ENCODE measurements at regions not wholly inside any gene's neighbourhood (a gene's known extent, or its start where the extent isn't known, plus 50 kb on each side); places are given as distances from the start of the nearest gene placed in this dataset.

- H3K27ac ChIP-seq (ENCODE audit: low read length): no peak overlapping the region
- H3K27ac Mint-ChIP-seq: no peak overlapping the region
- no peaks in the 10 kb centered on the region for H3K36me3 ChIP-seq (ENCODE audit: control insufficient read depth, insufficient read depth, low read length)
- WGBS (ENCODE audit: insufficient coverage): 100% methylated on average over 3 of the region's 4 CpGs
- H3K9me3 ChIP-seq (ENCODE audit: control insufficient read depth, insufficient read depth, low read length): no peaks in the 10 kb centered on the region
- no peak overlapping the region for H3K4me3 Mint-ChIP-seq
- intact Hi-C loops (cut with micrococcal nuclease): no loop called here
- no peaks in the 10 kb centered on the region for H3K27me3 ChIP-seq (ENCODE audit: control insufficient read depth, insufficient read depth, low read length)
- H3K4me1 Mint-ChIP-seq: no peaks in the 10 kb centered on the region
- H3K4me1 ChIP-seq (ENCODE audit: control insufficient read depth, insufficient read depth, low read length): no peaks in the 10 kb centered on the region
- peaks cover under 1% of the 10 kb centered on the region for H3K36me3 Mint-ChIP-seq
- H3K27me3 Mint-ChIP-seq (ENCODE audit: low read depth in 2 of 2): peaks cover 3 to 24% of the 10 kb centered on the region in 2 donors
- DNase-seq: no peak
- H3K9me3 Mint-ChIP-seq: no peaks in the 10 kb centered on the region
- ATAC-seq: no peak
- no peak overlapping the region for H3K4me3 ChIP-seq (ENCODE audit: low read length)
- TF ChIP-seq CTCF (IDR thresholded peaks at IDR 0.05): no peak
Measured at GRCh38 chr9:7960320-7961050, 160.9 kb upstream of the DMAC1 start.

- H3K27me3 Mint-ChIP-seq (ENCODE audit: low read depth in 2 of 2): peaks cover 0 to 19% of the 10 kb centered on the region in 2 donors
- Histone ChIP-seq H3K9me3 (ENCODE audit: control insufficient read depth, insufficient read depth, low read length) (no peaks in the 10 kb centered on the region), H3K4me1 (ENCODE audit: control insufficient read depth, insufficient read depth, low read length) (no peaks in the 10 kb centered on the region), H3K4me3 (ENCODE audit: low read length) (no peak overlapping the region), H3K27ac (ENCODE audit: low read length) (no peak overlapping the region), H3K36me3 (ENCODE audit: control insufficient read depth, insufficient read depth, low read length) (no peaks in the 10 kb centered on the region), H3K27me3 (ENCODE audit: control insufficient read depth, insufficient read depth, low read length) (no peaks in the 10 kb centered on the region)
- 95% methylated on average over 2 of the region's 2 CpGs for WGBS (ENCODE audit: insufficient coverage)
- no peak overlapping the region for H3K4me3 Mint-ChIP-seq
- no peaks in the 10 kb centered on the region for H3K9me3 Mint-ChIP-seq
- no peak for ATAC-seq
- no peak for TF ChIP-seq CTCF (IDR thresholded peaks at IDR 0.05)
- intact Hi-C loops (cut with micrococcal nuclease): no loop called here
- no peaks in the 10 kb centered on the region for H3K4me1 Mint-ChIP-seq
- no peaks in the 10 kb centered on the region for H3K36me3 Mint-ChIP-seq
- H3K27ac Mint-ChIP-seq: no peak overlapping the region
- DNase-seq: no peak
Measured at GRCh38 chr9:7957803-7958202, 158.2 kb upstream of the DMAC1 start.

DNA sequence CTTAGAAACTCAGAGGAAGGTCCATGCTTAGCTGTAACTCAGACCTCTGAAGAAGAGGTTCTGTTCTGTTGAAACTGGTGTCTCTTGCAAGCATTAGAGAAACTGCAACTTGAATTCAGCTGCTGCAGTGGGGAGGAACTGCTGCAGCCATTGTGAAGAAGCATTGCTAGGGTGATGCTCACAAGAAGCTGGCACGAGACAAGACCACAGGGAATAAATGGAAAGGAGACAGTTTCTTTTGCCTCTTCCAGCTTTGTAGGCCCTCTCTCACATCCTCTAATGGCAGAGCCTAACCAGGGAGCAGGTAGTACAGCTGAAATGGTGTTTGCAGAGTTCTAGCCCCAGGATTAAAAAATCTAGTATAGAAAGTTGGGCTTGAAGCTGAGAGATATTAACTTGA, 148.0 kb upstream of the DMAC1 start:
- 46% methylated on average over 1 of the region's 1 CpG for WGBS (ENCODE audit: insufficient coverage)
- no peak for DNase-seq
- H3K27ac ChIP-seq (ENCODE audit: low read length): no peak overlapping the region
- no peak for TF ChIP-seq CTCF (IDR thresholded peaks at IDR 0.05)
- no peaks in the 10 kb centered on the region for H3K36me3 ChIP-seq (ENCODE audit: control insufficient read depth, insufficient read depth, low read length)
- intact Hi-C loops (cut with micrococcal nuclease): no loop called here
- no peaks in the 10 kb centered on the region for H3K9me3 ChIP-seq (ENCODE audit: control insufficient read depth, insufficient read depth, low read length)
- ATAC-seq: no peak
- Mint-ChIP-seq H3K27ac (peak overlapping the region in 1 of 2 donors; percentile 44), H3K36me3 (no peaks in the 10 kb centered on the region), H3K9me3 (no peaks in the 10 kb centered on the region), H3K4me1 (peaks cover 8 to 17% of the 10 kb centered on the region in 2 donors), H3K27me3 (ENCODE audit: low read depth in 2 of 2) (no peaks in the 10 kb centered on the region), H3K4me3 (no peak overlapping the region)
- H3K4me3 ChIP-seq (ENCODE audit: low read length): no peak overlapping the region
- no peaks in the 10 kb centered on the region for H3K4me1 ChIP-seq (ENCODE audit: control insufficient read depth, insufficient read depth, low read length)
- H3K27me3 ChIP-seq (ENCODE audit: control insufficient read depth, insufficient read depth, low read length): no peaks in the 10 kb centered on the region

DNA sequence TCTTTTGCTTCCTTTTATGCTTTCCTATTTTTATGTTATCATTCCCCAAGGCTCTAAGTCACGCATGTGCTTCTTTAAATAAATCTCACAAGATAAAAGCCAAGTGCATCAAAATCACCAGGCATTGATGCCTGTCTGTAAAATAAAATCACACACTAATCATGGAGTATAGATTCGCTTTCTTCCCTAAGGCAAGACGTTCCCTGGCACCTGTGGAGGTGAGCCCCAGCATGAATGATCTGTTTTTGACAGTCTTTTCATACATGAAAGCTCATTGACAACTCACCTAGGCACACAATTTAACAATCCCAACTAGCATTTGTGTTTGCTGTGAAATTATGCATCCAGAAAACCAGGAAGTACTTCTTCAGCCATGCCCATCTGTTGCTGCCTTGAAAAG, 146.9 kb upstream of the DMAC1 start:
- no peak overlapping the region for H3K27ac Mint-ChIP-seq
- Histone ChIP-seq H3K9me3 (ENCODE audit: control insufficient read depth, insufficient read depth, low read length) (no peaks in the 10 kb centered on the region), H3K27ac (ENCODE audit: low read length) (no peak overlapping the region), H3K27me3 (ENCODE audit: control insufficient read depth, insufficient read depth, low read length) (no peaks in the 10 kb centered on the region), H3K4me1 (ENCODE audit: control insufficient read depth, insufficient read depth, low read length) (no peaks in the 10 kb centered on the region), H3K36me3 (ENCODE audit: control insufficient read depth, insufficient read depth, low read length) (no peaks in the 10 kb centered on the region), H3K4me3 (ENCODE audit: low read length) (no peak overlapping the region)
- no peaks in the 10 kb centered on the region for H3K27me3 Mint-ChIP-seq (ENCODE audit: low read depth in 2 of 2)
- no peak for TF ChIP-seq CTCF (IDR thresholded peaks at IDR 0.05)
- 98% methylated on average over 3 of the region's 3 CpGs for WGBS (ENCODE audit: insufficient coverage)
- H3K4me1 Mint-ChIP-seq: peaks cover 8 to 17% of the 10 kb centered on the region in 2 donors
- H3K36me3 Mint-ChIP-seq: no peaks in the 10 kb centered on the region
- intact Hi-C loops (cut with micrococcal nuclease): no loop called here
- no peak for ATAC-seq
- no peaks in the 10 kb centered on the region for H3K9me3 Mint-ChIP-seq
- no peak overlapping the region for H3K4me3 Mint-ChIP-seq
- no peak for DNase-seq
